K562 (cell line): ENCODE measurements at regions not wholly inside any gene's neighbourhood (a gene's known extent, or its start where the extent isn't known, plus 50 kb on each side); places are given as distances from the start of the nearest gene placed in this dataset.

Experiments used
- ATAC-seq: fragments of 200-7000 bp; cut with Tn5 transposase; 3 replicates; pipeline ENCODE4 v1.9.1; 2020; ENCODE audit warnings: moderate library complexity
- BruUV-seq: library from RNA; stranded (reverse); fragments of 400-500 nt; replicated peaks from 2 replicates; lab custom pipeline; 2021; lab: Mats Ljungman, UMichigan
- CTCF ChIA-PET: fragments of 300-600 bp; formaldehyde crosslinking; extraction: SDS; loops from one replicate; lab custom pipeline; 2021; ENCODE audit warnings: low intra/inter-chr PET ratio; lab: Yijun Ruan, JAX
- POLR2A ChIA-PET: fragments of 300-600, 350-650 bp; sonication (Branson Sonifier 250); formaldehyde crosslinking; extraction: SDS; loops from one replicate; lab custom pipeline; 2021; ENCODE audit warnings: antibody characterized with exemption, inconsistent platforms; lab: Yijun Ruan, JAX
- DNase-seq, 4 experiments: peaks; one replicate each; pipeline versions ENCODE4 v3.0.0 to v3.0.0-alpha.2; 2011 to 2018; ENCODE audit warnings: low spot score in 3 of 4, mixed read lengths in 3 of 4; ENCODE audit errors: extremely low read depth in 1 of 4
- FAIRE-seq: peaks from 2 replicates; lab custom pipeline; 2011; peaks lifted over from hg19 to GRCh38; lab: Jason Lieb, UNC
- H2AFZ ChIP-seq: 2 replicates; pipeline ENCODE4 v1.6.0; 2011; ENCODE audit warnings: low read depth, low read length, control low read depth, inconsistent platforms
- H3K27ac ChIP-seq: fragments of 200-600 bp; 3 replicates; pipeline ENCODE4 v1.8.0; 2011; ENCODE audit warnings: low read depth, mild to moderate bottlenecking, control low read depth, inconsistent platforms, low read length, moderate library complexity, mixed read lengths; ENCODE audit errors: extremely low read depth
- H3K27me3 ChIP-seq, 2 experiments: fragments of 300-600 bp in 1 of 2; 2 replicates in 1 of 2; 3 replicates in 1 of 2; pipeline versions ENCODE4 v1.6.0 to v1.8.0; 2011; ENCODE audit warnings: inconsistent platforms in 2 of 2, low read length in 2 of 2, mild to moderate bottlenecking in 1 of 2, mixed read lengths in 1 of 2, moderate library complexity in 1 of 2; ENCODE audit not compliant: control insufficient read depth in 2 of 2, insufficient read depth in 2 of 2
- H3K36me3 ChIP-seq: fragments of 300-600 bp; 3 replicates; pipeline ENCODE4 v1.8.0; 2011; ENCODE audit warnings: mild to moderate bottlenecking, low read length, inconsistent platforms; ENCODE audit not compliant: control insufficient read depth, insufficient read depth
- H3K4me1 ChIP-seq, 2 experiments: fragments of 200-600 bp in 1 of 2; replicated peaks in 1 of 2; 2 replicates in 1 of 2; 3 replicates in 1 of 2; pipeline versions ENCODE4 v1.5.1 to v1.8.0; 2011; ENCODE audit warnings: inconsistent platforms in 2 of 2, low read length in 2 of 2, mild to moderate bottlenecking in 1 of 2, mixed read lengths in 1 of 2, moderate library complexity in 1 of 2; ENCODE audit not compliant: control insufficient read depth in 2 of 2, insufficient read depth in 2 of 2
- H3K4me2 ChIP-seq: 2 replicates; pipeline ENCODE4 v1.6.1; 2011; ENCODE audit warnings: low read length, control low read depth, inconsistent platforms, mixed read lengths; ENCODE audit not compliant: insufficient read depth
- H3K4me3 ChIP-seq: fragments of 200-600 bp; sonication (generic), shearing (Covaris generic); 2 replicates; pipeline ENCODE4 v1.5.1; 2016; ENCODE audit warnings: control low read depth, inconsistent platforms
- H3K79me2 ChIP-seq: fragments of 200-600 bp; 3 replicates; pipeline ENCODE4 v1.8.0; 2011; ENCODE audit warnings: low read length, inconsistent platforms; ENCODE audit not compliant: control insufficient read depth, insufficient read depth
- H3K9ac ChIP-seq, 2 experiments: 2 replicates each; pipeline versions ENCODE4 v1.6.0 to v1.6.1; 2011; ENCODE audit warnings: low read depth in 2 of 2, low read length in 2 of 2, control low read depth in 1 of 2, inconsistent platforms in 1 of 2, mild to moderate bottlenecking in 1 of 2, mixed read lengths in 1 of 2; ENCODE audit not compliant: insufficient read depth in 1 of 2
- H3K9me1 ChIP-seq: one replicate; pipeline ENCODE4 v1.6.0; 2011; ENCODE audit warnings: inconsistent platforms, mild to moderate bottlenecking, low read length, moderate library complexity; ENCODE audit not compliant: control insufficient read depth, insufficient read depth
- H3K9me3 ChIP-seq: replicated peaks from 2 replicates; pipeline ENCODE4 v1.5.1; 2011; ENCODE audit warnings: low read depth, low read length, inconsistent platforms; ENCODE audit not compliant: control insufficient read depth, insufficient read depth
- H4K20me1 ChIP-seq: replicated peaks from 2 replicates; pipeline ENCODE4 v1.6.1; 2011; ENCODE audit warnings: low read length, inconsistent platforms, mixed read lengths; ENCODE audit not compliant: control insufficient read depth, insufficient read depth
- ATF6 ChIP-seq: sonication (generic); formaldehyde crosslinking; IDR thresholded peaks from 2 replicates; pipeline ENCODE4 v1.4.0; 2020; ENCODE audit warnings: mild to moderate bottlenecking, missing genetic modification reagents
- BCOR ChIP-seq: fragments of 450-650 bp; IDR thresholded peaks from 2 replicates; pipeline ENCODE4 v1.6.1; 2016
- HOXB6 ChIP-seq: fragments of 250-450 bp; sonication (Bioruptor Pico); IDR thresholded peaks from 2 replicates; pipeline ENCODE4 v1.5.1; 2022; ENCODE audit warnings: mild to moderate bottlenecking, borderline replicate concordance
- MEIS2 ChIP-seq: fragments of 450-650 bp; IDR thresholded peaks from 2 replicates; pipeline ENCODE4 v1.6.1; 2014; ENCODE audit warnings: mild to moderate bottlenecking; ENCODE audit not compliant: partially characterized antibody
- NFE2L1 ChIP-seq: fragments of 450-650 bp; IDR thresholded peaks from 2 replicates; pipeline ENCODE4 v1.6.1; 2016; ENCODE audit warnings: missing genetic modification characterization, low read depth, mild to moderate bottlenecking, missing compliant biosample characterization, moderate library complexity, borderline replicate concordance
- PURB ChIP-seq: sonication (generic); formaldehyde crosslinking; IDR thresholded peaks from 2 replicates; pipeline ENCODE4 v1.9.0; 2021; ENCODE audit warnings: low read depth, mild to moderate bottlenecking, missing genetic modification reagents
- USF1 ChIP-seq: sonication (generic); formaldehyde crosslinking; IDR thresholded peaks from 2 replicates; pipeline ENCODE4 v1.9.0; 2022; ENCODE audit warnings: mild to moderate bottlenecking, missing genetic modification reagents
- ZFX ChIP-seq: sonication (generic); formaldehyde crosslinking; IDR thresholded peaks from 2 replicates; pipeline ENCODE4 v1.8.0; 2022; ENCODE audit warnings: mild to moderate bottlenecking, missing genetic modification reagents, moderate library complexity
- ZNF121 ChIP-seq: sonication (generic); formaldehyde crosslinking; conservative IDR thresholded peaks from 2 replicates; pipeline ENCODE4 v1.8.0; 2022; ENCODE audit warnings: missing genetic modification reagents
- ZNF592 ChIP-seq: fragments of 450-650 bp; IDR thresholded peaks from 2 replicates; pipeline ENCODE4 v1.6.1; 2017; ENCODE audit warnings: antibody characterized with exemption, mild to moderate bottlenecking
- WGBS: fragments of 100-300 bp; shearing (Covaris generic); methylation state at CpG from one replicate; pipeline ENCODE4 v1.1.6; 2016; ENCODE audit warnings: low coverage, mixed read lengths; ENCODE audit not compliant: insufficient coverage; ENCODE audit errors: missing lambda C conversion rate; 5-methylcytosine and 5-hydroxymethylcytosine counted together
- in situ Hi-C: fragments of 300-500 bp; cut with MboI; formaldehyde crosslinking; loops from 4 replicates; pipeline ENCODE4 v1.15.0; 2018; ENCODE audit warnings: inconsistent platforms, mixed read lengths
- intact Hi-C: fragments of 100-400 bp; cut with micrococcal nuclease; formaldehyde crosslinking; loops from 2 replicates; pipeline ENCODE4 v1.14.2; 2022
- TF ChIP-seq, protein P1 (sequence below): sonication (generic); formaldehyde crosslinking; IDR thresholded peaks from 2 replicates; pipeline ENCODE4 v1.8.0; 2022; ENCODE audit warnings: mild to moderate bottlenecking, low read depth, missing genetic modification reagents
- TF ChIP-seq, protein P2 (sequence below): fragments of 450-650 bp; formaldehyde crosslinking; conservative IDR thresholded peaks from 2 replicates; pipeline ENCODE4 v1.4.0; 2022; ENCODE audit warnings: mild to moderate bottlenecking, missing genetic modification characterization
- TF ChIP-seq, protein P3 (sequence below): fragments of 450-650 bp; IDR thresholded peaks from 2 replicates; pipeline ENCODE4 v1.6.1; 2016; ENCODE audit warnings: missing biosample characterization, missing genetic modification characterization

GRCh38 chr4:136471051-136471450 is 1061.2 kb downstream of the PCDH18 start:
- no peaks in the 10 kb centered on the region for H3K36me3 ChIP-seq
- H4K20me1 ChIP-seq, result no peaks in the 10 kb centered on the region
- in situ Hi-C loops, result no loop called here
- no peak overlapping the region for H3K9ac ChIP-seq
- no peak overlapping the region for H3K4me3 ChIP-seq
- H3K27me3 ChIP-seq, result no peaks in the 10 kb centered on the region
- no peak overlapping the region for H2AFZ ChIP-seq
- FAIRE-seq (no peak), DNase-seq (no peak), ATAC-seq (no peak)
- no peak overlapping the region for H3K4me2 ChIP-seq
- H3K27ac ChIP-seq, result no peak overlapping the region
- intact Hi-C loops, result no loop called here
- WGBS, result 6% methylated on average over 2 of the region's 2 CpGs
- H3K9me1 ChIP-seq, result no peaks in the 10 kb centered on the region
- no peaks in the 10 kb centered on the region for H3K4me1 ChIP-seq
- no TSS peak for BruUV-seq
- POLR2A ChIA-PET, result no interaction called here
- H3K9me3 ChIP-seq, result no peaks in the 10 kb centered on the region
- H3K79me2 ChIP-seq, result no peaks in the 10 kb centered on the region
- CTCF ChIA-PET, result no interaction called here
- TF ChIP-seq BCOR (no peak), MEIS2 (no peak), ZNF592 (no peak), ZFX (no peak), ATF6 (no peak), ZNF121 (CRISPR knock-in tag) (no peak), USF1 (no peak), NFE2L1 (tag) (no peak), PURB (CRISPR knock-in tag) (no peak), HOXB6 (CRISPR knock-in tag) (no peak)
- TF ChIP-seq, protein P1, sequence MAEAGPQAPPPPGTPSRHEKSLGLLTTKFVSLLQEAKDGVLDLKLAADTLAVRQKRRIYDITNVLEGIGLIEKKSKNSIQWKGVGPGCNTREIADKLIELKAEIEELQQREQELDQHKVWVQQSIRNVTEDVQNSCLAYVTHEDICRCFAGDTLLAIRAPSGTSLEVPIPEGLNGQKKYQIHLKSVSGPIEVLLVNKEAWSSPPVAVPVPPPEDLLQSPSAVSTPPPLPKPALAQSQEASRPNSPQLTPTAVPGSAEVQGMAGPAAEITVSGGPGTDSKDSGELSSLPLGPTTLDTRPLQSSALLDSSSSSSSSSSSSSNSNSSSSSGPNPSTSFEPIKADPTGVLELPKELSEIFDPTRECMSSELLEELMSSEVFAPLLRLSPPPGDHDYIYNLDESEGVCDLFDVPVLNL (CRISPR knock-in tag), result no peak
- TF ChIP-seq, protein P2, sequence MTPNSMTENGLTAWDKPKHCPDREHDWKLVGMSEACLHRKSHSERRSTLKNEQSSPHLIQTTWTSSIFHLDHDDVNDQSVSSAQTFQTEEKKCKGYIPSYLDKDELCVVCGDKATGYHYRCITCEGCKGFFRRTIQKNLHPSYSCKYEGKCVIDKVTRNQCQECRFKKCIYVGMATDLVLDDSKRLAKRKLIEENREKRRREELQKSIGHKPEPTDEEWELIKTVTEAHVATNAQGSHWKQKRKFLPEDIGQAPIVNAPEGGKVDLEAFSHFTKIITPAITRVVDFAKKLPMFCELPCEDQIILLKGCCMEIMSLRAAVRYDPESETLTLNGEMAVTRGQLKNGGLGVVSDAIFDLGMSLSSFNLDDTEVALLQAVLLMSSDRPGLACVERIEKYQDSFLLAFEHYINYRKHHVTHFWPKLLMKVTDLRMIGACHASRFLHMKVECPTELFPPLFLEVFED, result no peak
- TF ChIP-seq, protein P3, sequence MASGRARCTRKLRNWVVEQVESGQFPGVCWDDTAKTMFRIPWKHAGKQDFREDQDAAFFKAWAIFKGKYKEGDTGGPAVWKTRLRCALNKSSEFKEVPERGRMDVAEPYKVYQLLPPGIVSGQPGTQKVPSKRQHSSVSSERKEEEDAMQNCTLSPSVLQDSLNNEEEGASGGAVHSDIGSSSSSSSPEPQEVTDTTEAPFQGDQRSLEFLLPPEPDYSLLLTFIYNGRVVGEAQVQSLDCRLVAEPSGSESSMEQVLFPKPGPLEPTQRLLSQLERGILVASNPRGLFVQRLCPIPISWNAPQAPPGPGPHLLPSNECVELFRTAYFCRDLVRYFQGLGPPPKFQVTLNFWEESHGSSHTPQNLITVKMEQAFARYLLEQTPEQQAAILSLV (tag), result no peak
